GM12874 (cell line): ENCODE measurements at regions not wholly inside any gene's neighbourhood (a gene's known extent, or its start where the extent isn't known, plus 50 kb on each side); places are given as distances from the start of the nearest gene placed in this dataset.

ENCODE experiments used
- TF ChIP-seq, protein P1 (sequence below): IDR thresholded peaks from 2 replicates; pipeline ENCODE4 v1.5.1; 2011; ENCODE audit warnings: low read depth, mild to moderate bottlenecking, control low read depth, low read length, moderate library complexity; ENCODE audit not compliant: insufficient read depth

DNA sequence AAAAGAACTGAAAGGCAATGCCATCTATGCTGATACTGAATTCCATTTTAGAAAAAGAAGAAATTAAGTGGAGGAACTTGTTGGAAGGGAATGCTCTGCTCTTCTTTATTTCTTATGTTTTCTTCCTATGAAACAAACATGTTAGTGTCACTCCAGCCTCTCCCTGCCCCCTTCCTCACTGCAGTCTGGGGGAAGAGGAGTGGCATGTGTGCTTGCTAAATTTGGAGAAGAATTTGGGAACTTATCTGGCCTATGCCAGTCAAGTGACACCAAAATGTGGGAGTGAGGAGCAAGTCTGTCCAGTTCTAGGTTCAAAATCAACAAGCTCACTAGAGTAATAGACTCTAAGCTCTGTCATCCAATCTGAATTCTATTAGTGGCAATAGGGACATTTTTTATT, 214.6 kb downstream of the RBM26 start:
- TF ChIP-seq, protein P1, sequence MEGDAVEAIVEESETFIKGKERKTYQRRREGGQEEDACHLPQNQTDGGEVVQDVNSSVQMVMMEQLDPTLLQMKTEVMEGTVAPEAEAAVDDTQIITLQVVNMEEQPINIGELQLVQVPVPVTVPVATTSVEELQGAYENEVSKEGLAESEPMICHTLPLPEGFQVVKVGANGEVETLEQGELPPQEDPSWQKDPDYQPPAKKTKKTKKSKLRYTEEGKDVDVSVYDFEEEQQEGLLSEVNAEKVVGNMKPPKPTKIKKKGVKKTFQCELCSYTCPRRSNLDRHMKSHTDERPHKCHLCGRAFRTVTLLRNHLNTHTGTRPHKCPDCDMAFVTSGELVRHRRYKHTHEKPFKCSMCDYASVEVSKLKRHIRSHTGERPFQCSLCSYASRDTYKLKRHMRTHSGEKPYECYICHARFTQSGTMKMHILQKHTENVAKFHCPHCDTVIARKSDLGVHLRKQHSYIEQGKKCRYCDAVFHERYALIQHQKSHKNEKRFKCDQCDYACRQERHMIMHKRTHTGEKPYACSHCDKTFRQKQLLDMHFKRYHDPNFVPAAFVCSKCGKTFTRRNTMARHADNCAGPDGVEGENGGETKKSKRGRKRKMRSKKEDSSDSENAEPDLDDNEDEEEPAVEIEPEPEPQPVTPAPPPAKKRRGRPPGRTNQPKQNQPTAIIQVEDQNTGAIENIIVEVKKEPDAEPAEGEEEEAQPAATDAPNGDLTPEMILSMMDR, result no peak

DNA sequence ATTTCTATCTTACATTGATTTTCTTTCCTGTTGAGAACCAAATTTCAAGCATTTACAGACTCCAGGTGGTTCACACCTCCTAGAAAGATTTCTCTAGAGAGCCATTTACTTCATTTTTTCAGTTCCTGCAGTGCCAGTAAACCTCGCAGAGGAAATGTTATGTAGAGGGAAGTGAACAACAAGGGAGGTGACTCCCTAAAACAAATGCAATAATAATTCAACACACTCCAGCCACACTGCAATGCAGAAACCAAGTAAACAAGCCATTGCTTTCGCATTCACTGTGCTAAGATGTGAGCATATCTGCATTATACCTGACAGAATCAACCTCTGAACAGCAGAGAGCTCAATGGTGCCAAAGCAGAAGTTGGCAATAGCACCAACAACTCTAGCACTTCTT, 215.1 kb downstream of the RBM26 start:
- TF ChIP-seq, protein P1, result no peak

DNA sequence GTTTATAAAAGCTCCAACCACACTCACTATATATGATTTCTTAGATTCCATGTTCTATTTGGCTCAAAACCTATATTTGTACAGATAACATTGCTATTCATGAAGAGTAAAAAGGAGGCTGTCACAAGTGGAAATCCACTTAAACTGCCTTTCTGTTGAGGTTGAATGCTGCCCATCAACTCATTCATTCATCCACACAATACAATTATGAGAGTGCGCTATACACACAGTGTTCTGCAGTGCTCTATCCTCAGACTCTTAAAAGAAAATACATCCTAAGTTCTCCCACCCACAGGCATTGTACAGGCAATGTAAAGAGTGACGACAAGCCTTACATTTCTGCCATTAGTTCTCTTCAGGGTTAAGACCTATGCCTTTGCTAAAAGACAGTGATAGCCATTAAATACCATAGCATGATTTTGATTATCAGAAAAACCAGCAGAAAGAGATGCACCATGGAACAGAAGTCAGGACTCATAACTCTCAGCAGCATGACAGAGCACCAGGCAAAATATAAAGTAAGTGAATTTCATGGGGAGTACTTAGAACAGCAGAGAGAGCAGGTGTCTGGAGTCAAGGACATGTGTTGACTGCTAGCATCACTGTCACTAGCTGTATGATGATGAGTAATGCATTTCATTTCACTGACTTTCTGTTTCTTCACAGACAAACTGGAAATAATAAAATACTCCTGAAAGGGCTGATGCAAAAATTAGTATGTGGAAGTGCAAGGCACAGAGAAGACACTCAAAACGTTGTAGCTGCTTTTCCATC, 218.0 kb downstream of the RBM26 start:
- TF ChIP-seq, protein P1, result no peak

DNA sequence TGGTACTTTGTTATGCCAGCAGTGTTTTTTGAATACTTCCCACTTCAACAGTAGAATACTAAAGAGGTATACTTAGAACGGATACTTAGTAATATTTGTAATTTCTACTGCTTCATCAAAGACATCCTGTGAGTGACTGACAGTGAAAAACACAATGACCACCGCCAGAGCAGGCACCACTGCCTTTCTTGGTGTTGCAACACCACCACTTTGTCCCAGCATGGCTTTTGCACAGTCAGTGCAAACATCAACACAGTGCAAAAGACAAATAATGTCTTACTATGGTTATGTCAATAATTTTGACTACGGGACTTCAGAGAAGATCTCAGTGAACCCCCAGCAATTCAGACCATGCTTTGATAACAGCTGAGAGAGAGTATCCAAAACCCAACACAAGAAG, 220.5 kb downstream of the RBM26 start:
- TF ChIP-seq, protein P1, result no peak

DNA sequence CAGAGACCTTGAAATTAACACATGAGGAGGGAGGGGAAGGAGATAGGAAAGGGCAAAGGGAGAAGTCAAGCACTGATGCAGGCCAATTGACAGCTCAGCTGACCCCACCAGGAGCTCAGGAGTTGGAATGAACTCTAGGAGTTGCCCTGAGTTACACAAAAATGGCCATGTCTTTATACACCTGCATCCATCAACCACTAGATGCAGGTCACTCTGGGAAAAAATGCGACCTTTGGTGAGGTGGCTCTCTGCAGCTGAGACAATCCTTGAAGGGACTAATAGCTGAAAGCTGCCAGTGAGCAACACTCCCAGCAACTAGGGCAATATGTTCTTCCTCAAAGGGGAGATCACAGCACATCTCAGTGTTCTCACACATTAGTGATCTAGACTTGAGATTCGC, 222.8 kb downstream of the RBM26 start:
- TF ChIP-seq, protein P1, result no peak

DNA sequence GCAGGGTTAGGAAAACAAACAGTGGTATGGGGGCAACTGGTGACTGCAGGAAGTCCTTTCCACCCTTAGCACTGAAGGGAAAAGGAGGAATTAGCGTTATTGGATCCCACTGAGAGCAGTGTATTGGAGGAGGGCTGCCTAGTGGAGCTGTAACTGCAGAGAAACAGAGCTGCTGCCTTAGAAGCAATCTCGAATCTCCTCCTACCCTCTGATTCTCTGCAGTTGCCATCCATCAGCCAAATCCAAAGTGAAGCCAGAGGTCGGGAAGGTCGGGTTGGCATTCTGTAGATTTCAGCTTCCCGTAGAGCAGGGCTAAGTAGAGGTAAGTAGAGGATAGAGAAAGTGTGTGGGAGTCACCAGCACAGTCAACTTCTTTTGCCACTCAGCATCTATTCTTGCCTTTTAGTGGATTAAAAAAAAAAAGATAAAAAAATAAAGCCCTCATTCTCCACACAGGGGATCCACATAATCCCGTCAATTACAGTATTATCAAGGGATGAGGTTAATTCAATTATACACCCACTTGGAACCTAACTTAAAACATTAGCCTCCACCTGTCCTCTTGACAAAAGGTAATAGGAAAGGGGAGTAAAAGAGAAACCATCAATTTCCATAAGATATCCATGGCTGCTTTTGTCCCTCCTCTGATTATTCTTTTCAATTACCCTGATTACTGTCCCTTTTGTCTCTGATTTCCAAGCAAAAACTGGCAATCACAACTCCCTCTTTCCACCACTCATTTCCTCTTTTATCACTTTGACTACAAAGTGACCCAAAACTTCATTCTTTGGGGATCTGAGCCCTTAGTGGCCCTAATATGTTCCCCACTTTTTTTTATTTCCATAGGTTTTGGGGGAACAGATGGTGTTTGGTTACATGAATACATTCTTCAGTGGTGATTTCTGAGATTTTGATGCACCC, 234.7 kb downstream of the RBM26 start:
- TF ChIP-seq, protein P1, result no peak

DNA sequence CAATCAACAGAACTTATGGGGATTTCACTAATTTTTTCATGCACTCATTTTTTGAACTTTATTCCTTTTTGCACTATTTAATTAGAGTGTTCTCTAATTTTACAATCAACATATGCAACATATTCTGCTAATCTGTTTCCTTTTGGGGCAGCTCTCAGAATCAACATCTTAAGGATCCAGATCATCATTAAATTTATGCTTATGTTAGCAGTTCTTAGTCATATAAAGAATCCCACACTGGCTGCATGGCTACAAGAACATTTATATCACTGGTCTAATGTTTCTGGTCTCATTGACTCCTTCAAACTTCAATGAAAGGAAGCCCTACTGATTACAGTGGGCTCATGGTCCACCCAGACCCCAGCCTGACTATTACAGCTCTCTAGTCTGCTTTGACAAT, 245.2 kb downstream of the RBM26 start:
- TF ChIP-seq, protein P1, result no peak
